NCI-H82 (cell line): ENCODE measurements at regions not wholly inside any gene's neighbourhood (a gene's known extent, or its start where the extent isn't known, plus 50 kb on each side); places are given as distances from the start of the nearest gene placed in this dataset.

Source experiments
- DNase-seq: peaks from one replicate; lab custom pipeline; 2025; lab: John Stamatoyannopoulos, UW

DNA sequence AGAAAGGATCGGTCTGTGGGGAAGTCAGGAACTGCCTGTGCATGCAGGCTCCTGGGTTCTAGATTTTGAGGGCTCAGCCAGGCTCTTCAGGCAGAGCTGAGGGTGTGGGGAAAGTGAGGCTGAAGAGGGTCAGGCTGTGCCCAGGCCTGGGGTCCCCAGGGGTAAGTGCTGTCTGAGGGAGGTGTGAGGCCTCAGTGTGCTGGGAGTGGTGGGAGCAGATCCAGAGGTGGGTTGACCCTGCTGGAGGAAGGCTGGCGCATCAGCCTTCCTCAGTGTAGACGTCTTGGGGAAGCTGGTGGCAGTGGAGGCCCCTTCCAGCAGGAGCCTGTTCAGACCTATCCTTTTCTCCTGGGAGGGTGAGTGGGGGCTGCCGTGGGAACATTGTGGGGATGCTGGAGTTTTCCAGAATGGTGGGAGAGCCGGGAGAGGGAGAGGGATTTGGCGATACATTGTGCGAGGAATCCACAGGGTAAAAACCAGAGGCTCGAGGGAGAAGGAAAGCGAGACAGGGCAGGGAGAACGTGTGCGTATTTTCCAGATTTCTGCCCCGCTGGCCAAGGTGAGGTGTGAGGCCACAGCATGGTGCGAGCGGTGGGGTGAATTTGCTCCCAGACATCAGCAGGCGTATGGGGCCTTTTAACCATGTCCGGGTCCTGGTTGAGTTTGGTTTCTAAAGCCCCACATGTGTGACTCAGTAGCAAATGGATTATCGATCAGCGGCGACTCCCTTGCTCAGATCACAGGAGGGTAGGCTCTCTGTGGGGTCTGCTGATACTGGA lies 237.7 kb downstream of the TEX29 start:
- no peak for DNase-seq

GRCh38 chr13:111558700-111559088 lies 238.3 kb downstream of the TEX29 start:
- DNase-seq = no peak

- no peak for DNase-seq
Measured at GRCh38 chr13:111559612-111560403, 239.4 kb downstream of the TEX29 start.

DNA sequence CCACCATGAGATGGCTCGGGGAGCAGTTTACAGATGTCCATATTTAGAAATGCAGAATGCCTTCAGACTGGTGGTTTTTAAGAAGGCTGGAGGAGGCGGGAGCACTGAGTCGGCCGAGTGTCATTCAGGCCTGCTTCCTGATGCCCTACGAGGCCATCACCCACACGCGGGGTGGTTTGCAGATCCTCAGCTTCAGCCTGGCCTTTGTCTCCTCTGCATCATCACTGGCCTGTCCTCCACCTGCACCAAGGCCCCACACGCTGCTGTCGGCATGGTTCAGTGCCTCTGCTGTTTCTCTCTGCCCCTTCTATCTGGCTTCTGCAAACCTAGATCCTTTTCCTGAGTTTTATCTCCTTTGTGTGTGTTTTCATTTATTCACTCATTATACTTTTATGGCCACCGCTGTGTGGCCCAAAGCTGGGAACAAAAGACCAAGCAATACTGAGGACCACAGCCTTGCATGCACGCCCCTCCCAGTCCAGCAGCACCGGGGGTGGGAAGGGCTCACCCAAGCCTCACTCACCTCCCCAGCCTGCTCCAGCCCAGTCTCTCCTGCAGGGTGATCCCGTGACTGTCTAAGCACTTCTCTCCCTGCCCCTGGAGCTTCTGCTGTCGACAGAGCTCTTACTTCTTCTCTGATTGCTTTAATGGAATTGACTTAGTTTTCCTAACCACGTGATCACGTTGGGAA lies 240.8 kb downstream of the TEX29 start:
- DNase-seq = no peak

GRCh38 chr13:111562716-111563115 lies 242.3 kb downstream of the TEX29 start:
- no peak for DNase-seq

- DNase-seq = no peak
Measured at GRCh38 chr13:111564606-111565005, 244.2 kb downstream of the TEX29 start.

GRCh38 chr13:111565400-111565799 lies 245.0 kb downstream of the TEX29 start:
- DNase-seq = no peak

DNA sequence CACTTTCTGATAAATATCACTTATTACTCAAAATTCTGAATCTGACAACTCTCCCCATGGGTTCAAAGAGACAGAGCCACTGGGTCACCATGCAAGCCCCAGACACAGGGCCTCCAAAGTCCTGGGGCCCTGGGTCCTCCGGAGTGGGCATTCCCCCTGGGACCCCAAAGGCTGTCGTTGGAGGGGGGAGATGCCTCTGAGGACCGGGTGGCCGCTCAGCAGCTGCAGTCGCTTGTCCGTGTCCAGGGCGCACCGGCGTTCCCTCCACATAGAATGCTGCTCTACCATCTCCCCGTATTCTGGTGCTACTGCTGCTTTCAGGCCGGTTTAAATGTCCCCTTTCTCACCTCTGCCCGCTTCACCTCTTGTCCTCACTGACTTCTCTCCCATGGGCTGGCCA lies 246.1 kb downstream of the TEX29 start:
- no peak for DNase-seq

DNA sequence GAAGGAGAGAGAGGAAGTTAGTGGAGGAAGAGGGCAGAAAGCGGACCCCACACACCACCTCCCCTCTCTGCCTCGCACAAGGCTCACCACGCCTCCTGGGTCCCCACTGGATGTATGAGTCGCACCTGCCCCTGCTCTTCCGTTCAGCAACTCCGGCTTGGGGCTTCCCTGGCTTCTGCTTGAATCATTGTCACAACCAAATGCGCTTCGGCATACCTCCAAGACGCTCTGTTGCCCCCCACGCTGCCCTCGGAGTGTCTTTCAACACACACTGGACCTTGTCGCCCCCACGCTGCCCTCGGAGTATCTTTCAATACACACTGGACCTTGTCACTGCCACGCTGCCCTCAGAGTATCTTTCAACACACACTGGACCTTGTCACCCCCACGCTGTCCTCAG lies 247.2 kb downstream of the TEX29 start:
- DNase-seq = no peak

DNA sequence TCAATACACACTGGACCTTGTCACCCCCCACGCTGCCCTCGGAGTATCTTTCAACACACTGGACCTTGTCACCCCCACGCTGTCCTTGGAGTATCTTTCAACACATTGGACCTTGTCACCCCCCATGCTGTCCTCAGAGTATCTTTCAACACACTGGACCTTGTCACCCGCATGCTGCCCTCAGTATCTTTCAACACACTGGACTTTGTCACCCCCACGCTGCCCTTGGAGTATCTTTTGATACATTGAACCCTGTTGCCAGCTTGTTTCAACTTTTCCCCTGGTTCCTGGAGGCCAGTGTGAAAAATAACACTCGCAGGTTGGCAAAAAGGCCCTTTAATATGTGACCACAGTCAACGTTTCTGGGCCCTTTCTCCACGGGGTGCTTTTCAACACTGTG lies 247.8 kb downstream of the TEX29 start:
- DNase-seq = no peak

DNA sequence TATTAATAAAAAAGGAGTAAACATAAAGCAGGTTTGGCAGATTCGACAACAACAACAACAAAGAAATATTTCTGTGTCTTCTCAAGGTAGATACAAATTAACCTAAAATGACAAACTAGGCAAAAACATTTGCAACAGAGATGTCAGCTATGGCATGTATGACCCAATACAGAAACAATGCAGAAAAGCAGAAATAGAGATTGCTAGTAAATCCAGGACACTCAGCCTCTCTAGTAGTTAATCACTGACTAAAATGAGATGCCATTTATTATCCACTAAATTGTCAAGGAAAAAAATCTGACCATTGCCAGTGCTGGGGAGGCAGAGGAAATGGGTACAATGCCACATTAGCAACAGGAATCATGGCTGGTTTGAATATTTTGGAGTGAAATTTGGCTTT lies 250.5 kb downstream of the TEX29 start:
- no peak for DNase-seq

DNA sequence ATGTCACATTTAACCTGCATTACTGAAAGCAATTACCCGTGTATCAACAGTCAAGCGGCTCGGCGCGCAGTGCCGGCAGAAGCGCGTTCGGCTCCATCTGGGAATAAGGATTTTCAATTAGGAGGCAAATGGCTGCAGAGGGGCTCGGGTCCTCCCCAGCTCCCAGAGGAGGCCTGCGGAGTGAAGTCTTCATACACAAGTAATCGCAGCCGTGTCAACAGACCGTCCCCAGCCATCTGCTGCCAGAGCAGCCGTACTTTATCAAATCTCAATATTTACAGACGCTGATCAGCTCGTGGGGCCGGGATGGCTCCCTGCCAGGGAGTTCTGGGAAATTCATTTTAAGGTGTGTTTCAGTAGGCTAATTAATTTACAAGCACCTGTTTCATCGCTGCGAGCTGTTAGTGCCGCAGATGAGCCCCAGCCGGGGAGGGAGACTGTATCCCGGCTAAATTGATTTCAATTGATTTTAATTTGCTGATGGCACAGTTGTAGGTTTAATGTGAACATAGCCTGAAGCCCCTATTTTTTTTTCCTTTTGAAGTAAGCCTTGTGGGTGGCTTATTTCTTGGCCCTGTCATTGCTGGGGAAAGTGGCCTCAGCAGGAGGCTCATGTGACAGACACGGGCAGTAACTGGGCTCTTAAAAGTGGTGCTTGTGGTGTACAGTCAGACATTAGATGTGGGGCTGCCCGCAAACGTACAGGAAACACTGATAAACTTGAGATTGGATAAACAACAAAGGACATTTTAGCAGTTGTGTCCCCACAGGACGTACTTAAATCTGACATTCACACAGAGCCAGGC lies 252.7 kb downstream of the TEX29 start:
- no peak for DNase-seq

DNA sequence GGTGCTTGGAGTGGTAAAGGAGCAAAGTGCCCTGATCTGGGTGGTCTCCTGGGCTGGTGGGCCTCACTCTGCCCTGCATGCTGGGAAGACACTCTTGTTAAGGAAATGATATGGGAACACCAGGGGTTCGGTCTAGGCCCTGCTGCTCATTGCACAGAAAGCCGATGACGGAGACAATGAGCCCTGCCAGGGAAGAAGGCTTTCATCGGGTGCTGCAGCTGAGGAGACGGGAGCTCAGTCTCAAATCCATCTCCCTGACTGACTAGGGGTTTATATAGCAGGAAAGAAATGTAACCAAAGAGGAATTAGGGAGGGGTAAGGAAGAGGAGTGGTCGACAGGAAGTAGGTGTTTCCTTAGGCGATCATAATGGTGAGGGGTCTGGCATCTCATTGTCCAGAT lies 253.4 kb downstream of the TEX29 start:
- DNase-seq = no peak

DNA sequence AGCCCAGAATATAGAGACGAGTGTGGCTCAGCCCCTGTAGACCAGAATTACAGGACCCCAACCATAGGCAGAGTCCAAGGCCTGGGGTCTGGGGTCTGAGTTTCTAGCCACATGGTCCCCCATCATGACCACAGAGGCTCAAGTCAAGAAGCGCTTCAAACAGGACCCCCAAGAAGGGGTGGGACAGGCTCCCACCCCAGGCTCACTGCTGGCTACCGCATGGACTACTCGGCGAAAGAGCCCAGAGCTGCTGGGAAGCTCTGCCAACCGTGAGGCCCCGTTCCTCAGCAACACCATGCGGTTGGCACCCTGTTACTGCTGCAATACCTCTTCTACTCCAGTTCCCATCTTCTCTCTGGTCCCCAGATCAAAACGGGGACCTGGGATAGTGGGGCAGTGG lies 254.8 kb downstream of the TEX29 start:
- no peak for DNase-seq

- DNase-seq = no peak
Measured at GRCh38 chr13:111575719-111576118, 255.3 kb downstream of the TEX29 start.

DNA sequence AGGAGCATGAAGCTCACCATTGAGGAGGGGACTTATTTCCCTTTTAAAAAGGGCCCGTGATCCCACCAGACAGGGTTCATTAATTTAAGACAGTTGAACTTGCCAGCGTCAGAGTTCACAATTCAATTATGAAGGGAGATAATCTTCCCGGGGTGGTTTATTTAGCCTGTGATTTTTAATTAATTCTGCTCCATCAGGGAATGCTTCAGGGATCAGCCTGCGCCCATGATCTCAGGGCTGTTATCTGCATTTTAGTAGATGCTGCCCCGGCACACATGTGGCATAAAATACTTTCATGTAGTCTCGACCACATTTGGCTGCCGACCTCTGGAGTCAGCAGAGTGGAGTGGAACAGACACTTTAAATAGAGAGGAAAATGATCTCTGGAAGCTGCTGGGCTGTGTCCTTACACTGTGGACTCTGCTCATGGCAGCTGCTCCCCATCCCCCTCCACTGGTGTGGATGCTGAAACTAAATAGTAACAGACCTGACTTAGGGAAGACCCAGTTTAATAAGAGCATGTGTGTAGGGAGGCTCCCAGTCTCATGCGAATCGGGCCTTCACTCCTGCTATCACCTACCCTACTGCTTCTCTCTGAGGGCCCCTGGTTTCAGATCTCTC lies 256.9 kb downstream of the TEX29 start:
- DNase-seq = no peak

- no peak for DNase-seq
Measured at GRCh38 chr13:111577956-111578605, 257.6 kb downstream of the TEX29 start.

DNA sequence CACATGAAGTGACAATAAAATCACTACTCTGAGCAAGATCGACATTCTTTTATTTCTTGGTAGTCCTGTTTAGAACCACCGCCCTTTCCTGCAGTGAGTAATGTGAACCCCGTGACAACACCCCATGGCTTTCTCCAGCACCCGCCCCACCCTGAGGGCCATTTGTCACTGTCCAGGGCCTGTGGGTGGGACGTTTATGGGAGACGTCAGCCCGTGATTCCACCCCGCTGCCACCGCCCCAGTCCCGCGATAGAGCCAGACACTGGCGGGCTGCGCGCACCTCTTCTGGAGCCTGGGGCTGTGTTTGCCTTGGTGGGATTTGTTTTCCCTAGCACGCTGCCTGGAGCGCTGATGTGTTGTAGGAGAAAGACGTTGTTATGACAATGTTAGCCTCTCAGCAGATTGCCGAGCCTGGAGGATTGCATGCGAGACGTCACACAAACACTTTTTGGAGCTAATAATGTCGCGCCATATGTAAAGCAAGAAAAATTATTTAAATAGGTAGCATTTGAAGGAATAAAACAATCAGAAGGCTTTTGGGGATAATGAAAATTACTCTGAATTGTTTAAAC lies 263.7 kb downstream of the TEX29 start:
- no peak for DNase-seq

DNA sequence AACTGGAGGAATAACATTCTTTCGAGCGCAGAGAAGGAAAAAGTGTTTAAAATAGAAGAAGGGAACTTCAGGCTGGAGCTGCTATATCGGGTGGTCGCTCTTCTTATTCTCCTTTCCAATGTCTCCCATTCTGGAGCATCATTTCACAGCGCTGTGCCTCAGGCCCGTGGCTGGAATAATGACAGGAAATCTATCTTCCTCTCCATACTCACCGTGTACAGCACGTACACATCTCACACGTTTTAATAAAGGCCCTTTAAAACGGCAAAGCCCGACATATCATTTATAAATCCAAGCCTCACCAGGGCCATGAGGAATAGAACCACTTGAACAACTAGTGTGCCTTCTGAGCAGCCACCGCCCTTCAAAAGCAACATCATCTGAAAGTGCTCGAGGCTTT lies 264.4 kb downstream of the TEX29 start:
- DNase-seq = no peak

DNA sequence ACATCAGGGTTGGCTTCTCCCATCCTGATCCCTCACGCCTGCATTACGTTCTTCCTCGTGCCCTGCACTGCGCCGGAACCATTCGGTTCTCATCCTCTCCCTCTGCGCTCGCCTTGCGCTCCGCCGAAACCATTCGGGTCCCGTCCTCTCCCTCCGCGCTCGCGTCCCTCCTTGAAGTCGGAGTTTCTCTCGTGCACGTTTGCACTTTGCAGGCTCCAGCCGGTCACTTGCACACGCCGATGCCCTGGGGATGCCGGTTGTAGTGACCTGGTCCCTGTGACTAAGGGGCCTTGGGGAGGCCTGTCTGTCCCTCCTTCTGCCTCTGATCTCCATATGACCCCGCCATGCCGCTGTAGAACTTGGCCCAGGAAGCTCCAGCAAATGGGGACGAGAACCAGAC lies 265.8 kb downstream of the TEX29 start:
- no peak for DNase-seq

DNA sequence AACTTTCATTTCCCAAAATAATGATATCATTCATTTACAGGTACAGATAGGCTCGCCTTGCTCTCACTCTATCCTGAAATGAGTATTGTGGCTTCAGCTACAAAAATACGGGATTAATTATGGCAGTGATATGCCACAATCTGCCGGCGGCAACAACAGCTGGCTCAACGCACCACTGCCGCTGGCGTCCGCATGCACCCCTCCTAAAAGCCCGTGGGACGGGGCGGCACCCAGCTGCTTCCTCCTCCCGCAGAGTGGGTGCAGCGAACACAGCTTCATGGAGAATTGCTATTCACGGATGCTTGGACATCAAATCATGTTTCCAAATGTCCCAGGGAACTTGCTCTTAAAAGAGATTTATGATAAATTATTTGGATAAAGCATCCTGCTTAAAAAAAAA lies 266.8 kb downstream of the TEX29 start:
- no peak for DNase-seq
